ENCODE measurements at regions not wholly inside any gene's neighbourhood (a gene's known extent, or its start where the extent isn't known, plus 50 kb on each side); places are given as distances from the start of the nearest gene placed in this dataset.

DNA sequence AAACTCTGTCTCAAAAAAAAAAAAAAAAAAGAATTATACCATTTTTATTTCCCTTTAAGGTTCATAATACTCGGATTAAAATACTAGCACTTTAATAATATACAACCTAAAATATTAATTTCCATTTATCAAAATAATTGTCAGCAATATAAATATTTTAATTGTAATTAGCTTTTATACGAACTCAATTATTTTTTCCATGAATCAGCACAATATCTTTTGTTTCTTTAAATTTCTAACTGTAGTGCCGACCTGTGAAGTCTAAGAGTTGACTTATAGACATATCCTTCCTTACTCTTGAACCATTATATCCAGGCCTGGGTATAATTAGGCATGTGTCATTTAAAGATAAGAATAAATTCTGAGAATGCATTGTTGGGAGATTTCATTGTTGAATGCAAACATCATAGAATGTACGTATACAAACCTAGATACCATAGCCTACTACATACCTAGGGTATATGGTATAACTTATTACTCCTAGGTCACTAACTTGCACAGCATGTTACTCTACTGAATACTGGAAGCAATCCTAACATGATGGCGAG is 996.7 kb upstream of the TMPRSS15 start:
- Histone ChIP-seq H3K4me1 (ENCODE audit: control insufficient read depth, insufficient read depth, low read length) (no peaks in the 10 kb centered on the region), H3K27me3 (ENCODE audit: control insufficient read depth, insufficient read depth, low read length, poor library complexity, severe bottlenecking) (no peaks in the 10 kb centered on the region), H3K36me3 (ENCODE audit: control insufficient read depth, insufficient read depth, low read length) (no peaks in the 10 kb centered on the region), H3K27ac (ENCODE audit: low read depth, low read length) (no peak overlapping the region), H3K9me3 (ENCODE audit: control insufficient read depth, low read length) (no peaks in the 10 kb centered on the region), H3K4me3 (ENCODE audit: low read length) (no peak overlapping the region), H3K9ac (ENCODE audit: extremely low read depth, low read length, poor library complexity, severe bottlenecking) (no peak overlapping the region)
- Mint-ChIP-seq H3K27me3 (ENCODE audit: insufficient read depth) (no peaks in the 10 kb centered on the region), H3K36me3 (ENCODE audit: low read depth) (no peaks in the 10 kb centered on the region), H3K4me3 (no peak overlapping the region), H3K27ac (no peak overlapping the region), H3K4me1 (no peaks in the 10 kb centered on the region), H3K9me3 (no peaks in the 10 kb centered on the region)
- TF ChIP-seq, protein P1, sequence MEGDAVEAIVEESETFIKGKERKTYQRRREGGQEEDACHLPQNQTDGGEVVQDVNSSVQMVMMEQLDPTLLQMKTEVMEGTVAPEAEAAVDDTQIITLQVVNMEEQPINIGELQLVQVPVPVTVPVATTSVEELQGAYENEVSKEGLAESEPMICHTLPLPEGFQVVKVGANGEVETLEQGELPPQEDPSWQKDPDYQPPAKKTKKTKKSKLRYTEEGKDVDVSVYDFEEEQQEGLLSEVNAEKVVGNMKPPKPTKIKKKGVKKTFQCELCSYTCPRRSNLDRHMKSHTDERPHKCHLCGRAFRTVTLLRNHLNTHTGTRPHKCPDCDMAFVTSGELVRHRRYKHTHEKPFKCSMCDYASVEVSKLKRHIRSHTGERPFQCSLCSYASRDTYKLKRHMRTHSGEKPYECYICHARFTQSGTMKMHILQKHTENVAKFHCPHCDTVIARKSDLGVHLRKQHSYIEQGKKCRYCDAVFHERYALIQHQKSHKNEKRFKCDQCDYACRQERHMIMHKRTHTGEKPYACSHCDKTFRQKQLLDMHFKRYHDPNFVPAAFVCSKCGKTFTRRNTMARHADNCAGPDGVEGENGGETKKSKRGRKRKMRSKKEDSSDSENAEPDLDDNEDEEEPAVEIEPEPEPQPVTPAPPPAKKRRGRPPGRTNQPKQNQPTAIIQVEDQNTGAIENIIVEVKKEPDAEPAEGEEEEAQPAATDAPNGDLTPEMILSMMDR (conservative IDR thresholded peaks at IDR 0.05) = no peak
- 97% methylated on average over 4 of the region's 5 CpGs; no CpG with 5 or more reads in 1 of the 2 experiments for WGBS, 2 experiments (ENCODE audit: insufficient coverage in 1 of 2, insufficient read length in 1 of 2)
- DNase-seq = no peak

DNA sequence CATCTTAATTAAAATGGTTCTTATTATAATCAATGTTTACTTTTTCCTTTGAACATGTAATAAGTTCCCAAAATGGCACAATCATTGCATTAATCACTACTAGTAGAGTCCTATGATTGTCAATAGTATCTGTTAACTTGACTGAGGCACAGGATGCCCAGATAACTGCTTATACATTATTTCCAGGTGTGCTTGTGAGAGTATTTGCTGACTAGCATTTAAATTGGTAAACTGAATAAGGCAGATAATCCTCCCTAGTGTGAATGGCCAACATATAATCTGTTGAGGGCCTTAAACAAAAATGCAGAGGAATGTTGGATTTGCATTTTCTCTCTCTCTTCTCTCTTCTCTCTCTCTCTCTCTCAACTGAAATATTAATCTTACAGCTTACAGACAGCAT is 999.3 kb upstream of the TMPRSS15 start:
- Histone ChIP-seq H3K4me3 (ENCODE audit: low read length) (no peak overlapping the region), H3K9ac (ENCODE audit: extremely low read depth, low read length, poor library complexity, severe bottlenecking) (no peak overlapping the region), H3K4me1 (ENCODE audit: control insufficient read depth, insufficient read depth, low read length) (no peaks in the 10 kb centered on the region), H3K27me3 (ENCODE audit: control insufficient read depth, insufficient read depth, low read length, poor library complexity, severe bottlenecking) (no peaks in the 10 kb centered on the region), H3K9me3 (ENCODE audit: control insufficient read depth, low read length) (no peaks in the 10 kb centered on the region), H3K36me3 (ENCODE audit: control insufficient read depth, insufficient read depth, low read length) (no peaks in the 10 kb centered on the region), H3K27ac (ENCODE audit: low read depth, low read length) (no peak overlapping the region)
- H3K36me3 Mint-ChIP-seq (ENCODE audit: low read depth) = no peaks in the 10 kb centered on the region
- H3K4me1 Mint-ChIP-seq = no peaks in the 10 kb centered on the region
- TF ChIP-seq, protein P1 (conservative IDR thresholded peaks at IDR 0.05) = no peak
- no peaks in the 10 kb centered on the region for H3K9me3 Mint-ChIP-seq
- H3K4me3 Mint-ChIP-seq = no peak overlapping the region
- no peaks in the 10 kb centered on the region for H3K27me3 Mint-ChIP-seq (ENCODE audit: insufficient read depth)
- no peak overlapping the region for H3K27ac Mint-ChIP-seq
- no peak for DNase-seq

DNA sequence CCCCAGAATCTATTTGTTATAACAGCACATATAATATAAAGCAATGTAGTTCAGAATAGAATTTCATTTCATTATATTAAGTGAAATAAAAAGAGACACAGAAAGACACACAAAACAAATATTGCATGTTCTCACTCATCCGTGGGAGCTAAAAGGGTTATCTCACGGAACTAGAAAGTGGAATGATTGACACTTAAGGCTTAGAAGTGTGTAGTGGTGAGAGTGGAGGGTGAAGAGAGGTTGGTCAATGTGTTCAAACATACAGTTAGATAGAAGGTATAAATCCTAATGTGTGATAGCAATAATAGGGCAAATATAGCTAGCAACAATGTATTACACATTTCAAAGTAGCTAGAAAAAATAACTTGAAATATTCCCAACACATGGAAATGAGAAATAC is 1001.7 kb upstream of the TMPRSS15 start:
- no peak overlapping the region for H3K4me3 ChIP-seq (ENCODE audit: low read length)
- H3K9me3 ChIP-seq (ENCODE audit: control insufficient read depth, low read length) = no peaks in the 10 kb centered on the region
- Mint-ChIP-seq H3K4me1 (no peaks in the 10 kb centered on the region), H3K9me3 (no peaks in the 10 kb centered on the region), H3K36me3 (ENCODE audit: low read depth) (no peaks in the 10 kb centered on the region), H3K27me3 (ENCODE audit: insufficient read depth) (no peaks in the 10 kb centered on the region), H3K27ac (no peak overlapping the region), H3K4me3 (no peak overlapping the region)
- H3K27me3 ChIP-seq (ENCODE audit: control insufficient read depth, insufficient read depth, low read length, poor library complexity, severe bottlenecking) = no peaks in the 10 kb centered on the region
- WGBS, 2 experiments (ENCODE audit: insufficient coverage in 1 of 2, insufficient read length in 1 of 2) = 94 to 100% methylated on average over 2 of the region's 2 CpGs
- no peaks in the 10 kb centered on the region for H3K4me1 ChIP-seq (ENCODE audit: control insufficient read depth, insufficient read depth, low read length)
- H3K36me3 ChIP-seq (ENCODE audit: control insufficient read depth, insufficient read depth, low read length) = no peaks in the 10 kb centered on the region
- H3K27ac ChIP-seq (ENCODE audit: low read depth, low read length) = no peak overlapping the region
- TF ChIP-seq, protein P1 (conservative IDR thresholded peaks at IDR 0.05) = no peak
- no peak for DNase-seq
- no peak overlapping the region for H3K9ac ChIP-seq (ENCODE audit: extremely low read depth, low read length, poor library complexity, severe bottlenecking)

All from endodermal cell (in vitro differentiated cells).